Endodermal cell (in vitro differentiated cells): ENCODE measurements at regions not wholly inside any gene's neighbourhood (a gene's known extent, or its start where the extent isn't known, plus 50 kb on each side); places are given as distances from the start of the nearest gene placed in this dataset.

Source experiments
- DNase-seq: peaks from one replicate; pipeline ENCODE4 v3.0.0-alpha.2; 2017
- H3K27ac ChIP-seq: 2 replicates; pipeline ENCODE4 v1.5.1; 2013; ENCODE audit warnings: mild to moderate bottlenecking, low read depth, low read length, moderate library complexity
- H3K27me3 ChIP-seq: 2 replicates; pipeline ENCODE4 v1.6.1; 2013; ENCODE audit warnings: mild to moderate bottlenecking, low read length, moderate library complexity; ENCODE audit not compliant: insufficient read depth, control insufficient read depth, poor library complexity, severe bottlenecking
- H3K36me3 ChIP-seq: 2 replicates; pipeline ENCODE4 v1.7.0; 2013; ENCODE audit warnings: mild to moderate bottlenecking, low read length, moderate library complexity; ENCODE audit not compliant: control insufficient read depth, insufficient read depth
- H3K4me1 ChIP-seq: one replicate; pipeline ENCODE4 v1.7.0; 2013; ENCODE audit warnings: low read length; ENCODE audit not compliant: control insufficient read depth, insufficient read depth
- H3K4me3 ChIP-seq: 2 replicates; pipeline ENCODE4 v1.5.1; 2013; ENCODE audit warnings: mild to moderate bottlenecking, low read length, moderate library complexity
- H3K9ac ChIP-seq: 2 replicates; pipeline ENCODE4 v1.6.1; 2013; ENCODE audit warnings: mild to moderate bottlenecking, low read length, moderate library complexity; ENCODE audit not compliant: poor library complexity, severe bottlenecking; ENCODE audit errors: extremely low read depth
- H3K9me3 ChIP-seq: 2 replicates; pipeline ENCODE4 v1.6.1; 2013; ENCODE audit warnings: mild to moderate bottlenecking, low read length, moderate library complexity; ENCODE audit not compliant: control insufficient read depth
- H3K27ac Mint-ChIP-seq: 2 replicates; pipeline ENCODE4 v1.8.0; 2020; ENCODE audit warnings: mixed read lengths
- H3K27me3 Mint-ChIP-seq: 2 replicates; pipeline ENCODE4 v1.8.0; 2021; ENCODE audit warnings: mild to moderate bottlenecking, mixed read lengths; ENCODE audit not compliant: insufficient read depth
- H3K36me3 Mint-ChIP-seq: 2 replicates; pipeline ENCODE4 v1.8.0; 2020; ENCODE audit warnings: low read depth, mixed read lengths
- H3K4me1 Mint-ChIP-seq: 2 replicates; pipeline ENCODE4 v1.8.0; 2020; ENCODE audit warnings: mixed read lengths
- H3K4me3 Mint-ChIP-seq: 2 replicates; pipeline ENCODE4 v1.8.0; 2020; ENCODE audit warnings: mild to moderate bottlenecking, moderate library complexity, mixed read lengths
- H3K9me3 Mint-ChIP-seq: 2 replicates; pipeline ENCODE4 v1.8.0; 2020; ENCODE audit warnings: mild to moderate bottlenecking, mixed read lengths
- WGBS, 2 experiments: methylation state at CpG; one replicate each; pipeline versions ENCODE4 v1.1.5 to v1.1.7; 2013; ENCODE audit warnings: missing lambda C conversion rate in 2 of 2, mixed read lengths in 1 of 2; ENCODE audit not compliant: insufficient coverage in 1 of 2, insufficient read length in 1 of 2; 5-methylcytosine and 5-hydroxymethylcytosine counted together
- TF ChIP-seq, protein P1 (sequence below): fragments of 200-600 bp; sonication (generic); conservative IDR thresholded peaks from 2 replicates; pipeline ENCODE4 v1.5.0; 2021; ENCODE audit warnings: antibody characterized with exemption, mild to moderate bottlenecking

GRCh38 chr15:70440416-70441138, 322.8 kb downstream of the UACA start:
- Histone ChIP-seq H3K27me3 (peaks cover 47% of the 10 kb centered on the region), H3K4me3 (no peak overlapping the region), H3K9ac (no peak overlapping the region), H3K9me3 (no peaks in the 10 kb centered on the region), H3K27ac (no peak overlapping the region), H3K36me3 (no peaks in the 10 kb centered on the region), H3K4me1 (peaks cover 9% of the 10 kb centered on the region)
- Mint-ChIP-seq H3K36me3 (no peaks in the 10 kb centered on the region), H3K9me3 (no peaks in the 10 kb centered on the region), H3K27ac (no peak overlapping the region), H3K4me1 (peaks cover 11% of the 10 kb centered on the region), H3K27me3 (peaks cover 33% of the 10 kb centered on the region), H3K4me3 (no peak overlapping the region)
- DNase-seq = no peak
- TF ChIP-seq, protein P1, sequence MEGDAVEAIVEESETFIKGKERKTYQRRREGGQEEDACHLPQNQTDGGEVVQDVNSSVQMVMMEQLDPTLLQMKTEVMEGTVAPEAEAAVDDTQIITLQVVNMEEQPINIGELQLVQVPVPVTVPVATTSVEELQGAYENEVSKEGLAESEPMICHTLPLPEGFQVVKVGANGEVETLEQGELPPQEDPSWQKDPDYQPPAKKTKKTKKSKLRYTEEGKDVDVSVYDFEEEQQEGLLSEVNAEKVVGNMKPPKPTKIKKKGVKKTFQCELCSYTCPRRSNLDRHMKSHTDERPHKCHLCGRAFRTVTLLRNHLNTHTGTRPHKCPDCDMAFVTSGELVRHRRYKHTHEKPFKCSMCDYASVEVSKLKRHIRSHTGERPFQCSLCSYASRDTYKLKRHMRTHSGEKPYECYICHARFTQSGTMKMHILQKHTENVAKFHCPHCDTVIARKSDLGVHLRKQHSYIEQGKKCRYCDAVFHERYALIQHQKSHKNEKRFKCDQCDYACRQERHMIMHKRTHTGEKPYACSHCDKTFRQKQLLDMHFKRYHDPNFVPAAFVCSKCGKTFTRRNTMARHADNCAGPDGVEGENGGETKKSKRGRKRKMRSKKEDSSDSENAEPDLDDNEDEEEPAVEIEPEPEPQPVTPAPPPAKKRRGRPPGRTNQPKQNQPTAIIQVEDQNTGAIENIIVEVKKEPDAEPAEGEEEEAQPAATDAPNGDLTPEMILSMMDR = no peak
- WGBS, 2 experiments = 90 to 91% methylated on average over 6 to 10 of the region's 10 CpGs

GRCh38 chr15:70439880-70440279, 323.5 kb downstream of the UACA start:
- H3K9ac ChIP-seq = no peak overlapping the region
- Mint-ChIP-seq H3K4me1 (peaks cover 17% of the 10 kb centered on the region), H3K36me3 (no peaks in the 10 kb centered on the region), H3K27me3 (peaks cover 33% of the 10 kb centered on the region), H3K4me3 (no peak overlapping the region), H3K9me3 (no peaks in the 10 kb centered on the region), H3K27ac (no peak overlapping the region)
- H3K9me3 ChIP-seq = no peaks in the 10 kb centered on the region
- no peak for DNase-seq
- WGBS, 2 experiments = 80 to 99% methylated on average over 1 to 5 of the region's 5 CpGs
- TF ChIP-seq, protein P1 = no peak
- no peaks in the 10 kb centered on the region for H3K36me3 ChIP-seq
- peaks cover 42% of the 10 kb centered on the region for H3K27me3 ChIP-seq
- H3K4me3 ChIP-seq = no peak overlapping the region
- no peak overlapping the region for H3K27ac ChIP-seq
- peaks cover 9% of the 10 kb centered on the region for H3K4me1 ChIP-seq

- no peak overlapping the region for H3K27ac Mint-ChIP-seq
- Histone ChIP-seq H3K4me3 (no peak overlapping the region), H3K9ac (no peak overlapping the region), H3K27ac (no peak overlapping the region), H3K4me1 (peaks cover 9% of the 10 kb centered on the region), H3K27me3 (peaks cover 37% of the 10 kb centered on the region), H3K9me3 (no peaks in the 10 kb centered on the region), H3K36me3 (no peaks in the 10 kb centered on the region)
- peaks cover 21% of the 10 kb centered on the region for H3K4me1 Mint-ChIP-seq
- H3K36me3 Mint-ChIP-seq = no peaks in the 10 kb centered on the region
- DNase-seq = no peak
- peaks cover 30% of the 10 kb centered on the region for H3K27me3 Mint-ChIP-seq
- H3K9me3 Mint-ChIP-seq = no peaks in the 10 kb centered on the region
- WGBS, 2 experiments = 89 to 92% methylated on average over 4 to 10 of the region's 10 CpGs
- no peak overlapping the region for H3K4me3 Mint-ChIP-seq
- TF ChIP-seq, protein P1 = no peak
These were observed 324.0 kb downstream of the UACA start for GRCh38 chr15:70439304-70439877.
